SK-N-MC (cell line): ENCODE measurements at regions not wholly inside any gene's neighbourhood (a gene's known extent, or its start where the extent isn't known, plus 50 kb on each side); places are given as distances from the start of the nearest gene placed in this dataset.

Experiments
- EZH2 ChIP-seq: fragments of 200-600 bp; sonication (generic); IDR thresholded peaks from one replicate; pipeline ENCODE4 v1.6.1; 2017; ENCODE audit warnings: antibody characterized with exemption
- POLR2AphosphoS5 ChIP-seq: IDR thresholded peaks from 2 replicates; pipeline ENCODE4 v1.6.1; 2012; ENCODE audit warnings: mild to moderate bottlenecking, low read depth, low read length, borderline replicate concordance

DNA sequence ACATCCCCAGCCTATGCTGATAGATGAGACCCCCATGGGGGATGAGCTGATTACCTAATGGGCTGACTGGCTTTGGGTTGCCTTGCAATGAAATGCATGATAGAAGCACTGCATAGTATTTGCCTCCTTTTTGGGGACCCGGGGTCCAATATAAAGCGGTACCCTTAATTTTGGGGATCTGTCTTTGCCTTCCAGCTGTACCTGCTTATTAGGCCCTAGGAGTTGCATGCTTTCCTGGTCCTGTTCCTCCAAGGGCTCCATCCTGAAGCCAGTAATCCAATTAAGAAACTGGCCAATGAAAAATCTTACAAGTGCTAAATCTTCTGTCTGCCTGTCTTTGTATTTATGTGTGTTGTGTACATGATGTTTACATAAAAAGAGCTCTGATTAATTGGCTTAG lies 791.6 kb downstream of the TRIML1 start:
- no peak for TF ChIP-seq EZH2
- TF ChIP-seq POLR2AphosphoS5: no peak
